GM18873 (cell line): ENCODE measurements at regions not wholly inside any gene's neighbourhood (a gene's known extent, or its start where the extent isn't known, plus 50 kb on each side); places are given as distances from the start of the nearest gene placed in this dataset.
"Not testable (repeated sequence)": the region's sequence is repeated elsewhere in the genome, so short reads cannot be mapped to it uniquely, and the experiment has no call there.

Experiments
- ATAC-seq: cut with Tn5 transposase; IDR thresholded peaks from one replicate; pipeline ENCODE4 v1.9.1; 2021; ENCODE audit warnings: mild to moderate bottlenecking, moderate library complexity, moderate number of reproducible peaks; ENCODE audit not compliant: unreplicated experiment, low FRiP score

- no peak for ATAC-seq
These were observed 1804.3 kb upstream of the PCDH10 start for GRCh38 chr4:131344761-131345160.

- no peak for ATAC-seq
These were observed 1801.3 kb upstream of the PCDH10 start for GRCh38 chr4:131347816-131348215.

- no peak for ATAC-seq
These were observed 1800.8 kb upstream of the PCDH10 start for GRCh38 chr4:131348263-131348662.

GRCh38 chr4:131352371-131352770, 1796.7 kb upstream of the PCDH10 start:
- ATAC-seq: not testable (repeated sequence)

GRCh38 chr4:131366714-131367113, 1782.4 kb upstream of the PCDH10 start:
- no peak for ATAC-seq

- no peak for ATAC-seq
These were observed 1781.7 kb upstream of the PCDH10 start for GRCh38 chr4:131367441-131367840.

- ATAC-seq: no peak
These were observed 1778.2 kb upstream of the PCDH10 start for GRCh38 chr4:131370846-131371245.

GRCh38 chr4:131381055-131381454, 1768.0 kb upstream of the PCDH10 start:
- ATAC-seq: no peak

- no peak for ATAC-seq
These were observed 1766.3 kb upstream of the PCDH10 start for GRCh38 chr4:131382839-131383238.

GRCh38 chr4:131388277-131388676, 1760.8 kb upstream of the PCDH10 start:
- no peak for ATAC-seq

GRCh38 chr4:131408102-131408501, 1741.0 kb upstream of the PCDH10 start:
- ATAC-seq: no peak

GRCh38 chr4:131411393-131411792, 1737.7 kb upstream of the PCDH10 start:
- no peak for ATAC-seq

GRCh38 chr4:131419147-131419546, 1729.9 kb upstream of the PCDH10 start:
- ATAC-seq: no peak

GRCh38 chr4:131426023-131426758, 1722.9 kb upstream of the PCDH10 start:
- no peak for ATAC-seq

GRCh38 chr4:131427000-131427399, 1722.1 kb upstream of the PCDH10 start:
- no peak for ATAC-seq

- no peak for ATAC-seq
These were observed 1718.8 kb upstream of the PCDH10 start for GRCh38 chr4:131430302-131430701.

GRCh38 chr4:131441004-131441688, 1707.9 kb upstream of the PCDH10 start:
- ATAC-seq: no peak

GRCh38 chr4:131447883-131448282, 1701.2 kb upstream of the PCDH10 start:
- no peak for ATAC-seq

- ATAC-seq: no peak
These were observed 1698.4 kb upstream of the PCDH10 start for GRCh38 chr4:131450572-131451209.

- no peak for ATAC-seq
These were observed 1689.5 kb upstream of the PCDH10 start for GRCh38 chr4:131459430-131460101.

GRCh38 chr4:131470360-131470759, 1678.7 kb upstream of the PCDH10 start:
- ATAC-seq: no peak
